ENCODE measurements at regions not wholly inside any gene's neighbourhood (a gene's known extent, or its start where the extent isn't known, plus 50 kb on each side); places are given as distances from the start of the nearest gene placed in this dataset.

DNA sequence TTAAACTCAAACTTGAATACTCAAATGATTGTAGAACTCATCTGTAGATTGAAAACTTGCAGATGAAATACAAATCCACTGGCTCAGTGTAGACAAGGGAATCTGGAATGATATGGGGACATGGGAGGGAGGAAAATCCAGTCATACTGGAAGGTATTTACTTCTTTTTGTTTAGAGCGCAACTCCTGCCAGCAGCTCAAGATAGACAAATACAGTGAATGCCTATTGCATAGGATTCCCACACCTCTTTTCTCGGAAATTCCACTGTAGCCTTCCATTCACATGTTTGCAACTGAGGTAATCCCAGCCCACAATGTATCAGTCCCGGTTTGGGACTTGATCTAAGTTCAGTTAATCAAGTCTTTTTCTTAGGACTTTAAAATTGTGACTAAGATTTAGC lies 311.2 kb downstream of the PTPRC start:
- TF ChIP-seq POLR2AphosphoS5 (IDR thresholded peaks at IDR 0.05; ENCODE audit: borderline replicate concordance, low read depth, low read length) (no peak), EZH2 (IDR thresholded peaks at IDR 0.05) (no peak), FOXP2 (optimal IDR thresholded peaks at IDR 0.05; ENCODE audit: control extremely low read depth, extremely low read length, insufficient read depth) (no peak)

Data from SK-N-MC (cell line).